GM19025 (cell line): ENCODE measurements at regions not wholly inside any gene's neighbourhood (a gene's known extent, or its start where the extent isn't known, plus 50 kb on each side); places are given as distances from the start of the nearest gene placed in this dataset.
A peak's percentile ranks its signal among the peaks of the same experiment; 100 is the strongest.

Source experiments
- ATAC-seq: cut with Tn5 transposase; IDR thresholded peaks from one replicate; pipeline ENCODE4 v1.9.1; 2021; ENCODE audit warnings: mild to moderate bottlenecking, low read depth, moderate library complexity; ENCODE audit not compliant: unreplicated experiment

DNA sequence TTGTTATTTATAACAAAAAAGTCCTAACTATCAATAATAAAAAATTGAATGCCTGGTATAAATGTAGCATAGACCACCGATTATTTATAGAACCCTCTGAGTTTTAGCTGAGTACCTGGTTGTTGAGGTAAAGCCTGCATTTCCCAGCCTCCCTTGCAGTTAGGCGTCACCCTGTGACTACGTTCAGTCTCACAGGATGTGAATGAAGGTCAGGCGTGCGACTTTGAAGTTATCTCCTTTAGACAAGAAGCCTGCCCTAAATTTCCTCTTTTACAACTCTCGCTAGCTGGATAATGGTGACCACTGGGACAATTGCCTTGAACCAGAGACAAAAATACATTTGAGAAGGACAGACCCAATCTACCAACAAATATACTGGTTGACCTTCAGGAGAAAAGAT, 67.5 kb upstream of the TES start:
- no peak for ATAC-seq

DNA sequence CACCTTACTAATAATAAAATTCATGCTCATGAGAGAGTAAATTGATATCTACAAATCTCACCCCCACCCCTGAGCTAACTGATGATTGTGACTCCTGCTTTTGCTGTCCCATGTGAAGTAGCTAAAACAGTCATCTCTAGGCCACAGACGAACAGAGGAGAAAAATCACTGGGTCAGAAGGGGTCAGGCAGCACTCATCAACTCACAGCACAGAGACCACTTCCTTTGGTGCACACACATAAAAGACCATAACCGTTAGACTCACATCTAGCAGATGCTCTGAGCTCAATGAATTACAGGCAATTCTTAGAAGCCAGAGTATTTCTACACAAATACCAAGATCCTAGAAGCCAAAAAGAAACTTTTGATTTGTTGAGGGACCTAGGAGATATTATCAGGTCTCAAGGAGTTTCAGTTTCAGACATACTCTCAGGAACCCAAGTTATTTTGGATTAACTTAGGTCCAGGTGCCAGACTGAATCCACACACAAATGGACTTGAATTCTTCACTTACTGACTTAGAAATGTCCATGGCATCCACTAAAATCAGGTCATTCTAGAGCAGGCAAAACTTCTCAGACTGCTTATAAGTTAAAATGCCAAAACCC, 65.0 kb upstream of the TES start:
- peak; percentile 62 for ATAC-seq

DNA sequence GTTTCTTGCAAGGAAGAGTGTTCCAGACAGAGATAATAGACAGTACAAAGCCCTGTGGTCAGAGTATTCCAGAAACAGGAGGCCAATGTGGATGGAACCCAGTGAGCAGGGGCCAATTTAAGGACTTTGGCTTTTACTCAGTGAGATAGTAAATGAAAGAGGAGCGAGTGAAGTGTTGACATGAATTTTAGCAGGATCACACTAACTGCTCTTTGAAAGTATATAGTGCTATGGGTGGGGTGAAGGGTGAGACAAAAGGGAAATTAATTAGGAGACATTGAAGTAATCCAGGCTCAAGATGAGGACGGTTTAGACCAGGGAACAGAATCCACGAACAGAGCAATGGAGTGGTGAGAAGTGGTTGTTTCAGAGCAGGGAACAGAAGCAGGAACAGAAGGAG, 62.2 kb upstream of the TES start:
- no peak for ATAC-seq

DNA sequence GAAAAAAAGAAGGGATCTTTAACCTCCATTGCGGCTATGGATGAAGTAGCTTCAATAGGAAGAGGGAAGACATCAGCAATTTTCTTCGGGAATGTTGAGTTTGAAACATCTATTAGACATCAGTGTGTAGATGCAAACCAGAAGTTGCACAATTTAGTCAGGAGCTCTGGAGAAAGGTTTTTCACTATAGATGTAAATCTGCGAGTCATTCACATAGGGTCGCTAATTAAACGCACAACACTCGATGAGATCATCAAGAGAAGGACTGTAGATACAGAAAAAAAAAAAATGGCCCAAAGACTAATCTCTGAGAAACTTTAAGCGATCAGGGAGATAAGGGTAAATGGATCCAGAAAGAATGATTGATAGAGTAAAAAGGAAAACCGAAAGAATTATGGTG, 61.7 kb upstream of the TES start:
- no peak for ATAC-seq

DNA sequence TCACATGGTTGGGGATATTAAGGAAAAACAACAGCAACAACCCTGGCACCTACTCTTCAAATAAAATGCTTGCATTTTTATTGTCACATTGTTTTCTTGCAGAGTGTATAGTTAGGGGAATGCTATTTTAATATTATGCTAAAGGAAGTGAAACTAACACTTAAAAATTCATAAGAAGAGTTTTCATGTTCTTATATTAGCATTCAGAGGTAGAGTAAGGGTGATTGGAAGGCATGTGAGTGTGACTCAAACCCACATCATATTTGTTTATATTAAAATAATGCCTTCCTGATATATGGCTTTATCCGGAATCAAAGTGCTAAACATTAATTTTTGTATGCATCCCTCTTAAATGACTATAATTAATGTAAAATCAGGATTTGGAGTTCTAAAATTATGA, 59.8 kb upstream of the TES start:
- ATAC-seq: peak; percentile 90

DNA sequence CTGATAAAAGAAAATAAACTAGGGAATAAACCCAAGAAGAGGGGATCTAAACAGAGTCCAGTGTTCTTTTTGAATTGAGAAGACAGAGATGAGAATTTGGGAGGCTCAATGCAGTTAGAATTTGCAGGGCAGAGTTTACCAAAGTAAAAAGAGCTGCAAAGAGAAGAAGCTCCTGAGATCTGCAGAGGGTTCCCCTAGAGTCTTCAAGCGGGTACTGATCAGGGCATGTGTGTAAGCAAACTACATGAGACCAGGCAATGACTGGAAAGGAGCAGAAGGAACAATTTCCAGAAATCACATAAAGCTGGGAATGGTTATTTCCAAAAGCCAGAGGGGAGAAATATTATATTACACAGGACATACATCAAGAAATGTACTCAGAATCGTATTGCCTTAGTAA, 58.1 kb upstream of the TES start:
- no peak for ATAC-seq

DNA sequence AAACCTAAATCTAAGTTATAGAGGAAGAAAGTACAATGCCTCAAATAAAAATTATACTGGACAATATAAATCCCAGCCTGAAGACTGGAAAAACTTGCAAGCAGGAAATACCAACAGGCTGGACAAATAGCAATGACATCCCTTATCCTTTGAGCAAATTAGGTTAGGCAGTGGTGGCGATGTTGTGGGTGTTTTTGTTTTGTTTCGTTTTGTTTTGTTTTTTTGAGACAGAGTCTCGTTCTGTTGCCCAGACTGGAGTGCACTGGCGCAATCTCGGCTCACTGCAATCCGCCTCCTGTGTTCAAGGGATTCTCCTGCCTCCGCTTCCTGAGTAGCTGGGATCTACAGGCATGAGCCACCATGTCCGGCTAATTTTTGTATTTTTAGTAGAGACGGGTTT, 57.3 kb upstream of the TES start:
- ATAC-seq: peak; percentile 20

DNA sequence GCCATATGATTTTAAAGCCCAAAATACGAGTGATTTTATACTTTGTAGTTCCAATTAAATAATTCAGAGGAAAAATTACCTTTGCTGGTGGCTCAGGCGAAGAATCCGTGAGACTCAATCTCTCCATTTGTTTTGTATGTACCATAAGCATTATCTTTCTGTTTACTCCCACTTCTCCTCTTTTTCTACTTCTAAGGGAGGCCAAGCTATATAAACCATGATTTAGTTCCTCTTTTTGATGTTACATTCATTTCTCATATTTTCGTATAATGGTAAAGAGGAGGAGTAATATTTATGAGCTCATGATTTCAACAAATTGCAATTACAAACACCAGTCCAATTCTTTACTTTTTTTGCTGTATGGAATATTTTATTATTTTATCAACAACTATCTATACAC, 50.6 kb upstream of the TES start:
- no peak for ATAC-seq
